H1 (cell line): ENCODE measurements at regions not wholly inside any gene's neighbourhood (a gene's known extent, or its start where the extent isn't known, plus 50 kb on each side); places are given as distances from the start of the nearest gene placed in this dataset.

Experiments used
- CTCF ChIA-PET: fragments of 300-600 bp; sonication (Branson Sonifier 250); formaldehyde crosslinking; loops from one replicate; lab custom pipeline; 2021; ENCODE audit not compliant: partially characterized antibody; lab: Charles Lee
- POLR2A ChIA-PET: fragments of 300-600 bp; sonication (Branson Sonifier 250); formaldehyde crosslinking; loops from one replicate; lab custom pipeline; 2021; ENCODE audit warnings: inconsistent platforms; ENCODE audit not compliant: partially characterized antibody; lab: Charles Lee
- DNase-seq, 2 experiments: peaks; one replicate each; pipeline versions ENCODE4 v3.0.0 to v3.0.0-alpha.2; 2010 to 2022; ENCODE audit warnings: low spot score in 2 of 2, low read depth in 1 of 2, mixed read lengths in 1 of 2
- FAIRE-seq: peaks from 2 replicates; lab custom pipeline; 2011; peaks lifted over from hg19 to GRCh38; lab: Jason Lieb, UNC
- H2AFZ ChIP-seq: 2 replicates; pipeline ENCODE4 v1.8.1; 2012; ENCODE audit warnings: low read length, inconsistent platforms
- H2AK5ac ChIP-seq: 2 replicates; pipeline ENCODE4 v1.6.1; 2013; ENCODE audit warnings: low read depth, low read length
- H2BK120ac ChIP-seq: replicated peaks from 2 replicates; pipeline ENCODE3; 2013; ENCODE audit warnings: low read depth, low read length, inconsistent platforms
- H2BK12ac ChIP-seq: 2 replicates; pipeline ENCODE4 v1.6.1; 2013; ENCODE audit warnings: low read depth, low read length
- H2BK15ac ChIP-seq: 2 replicates; pipeline ENCODE4 v1.6.1; 2013; ENCODE audit warnings: low read length
- H2BK20ac ChIP-seq: 2 replicates; pipeline ENCODE4 v1.6.1; 2013; ENCODE audit warnings: low read length
- H2BK5ac ChIP-seq: 2 replicates; pipeline ENCODE4 v1.6.1; 2013; ENCODE audit warnings: low read depth, low read length
- H3K14ac ChIP-seq: 2 replicates; pipeline ENCODE4 v1.6.1; 2013; ENCODE audit warnings: inconsistent platforms; ENCODE audit not compliant: insufficient read length
- H3K18ac ChIP-seq: 2 replicates; pipeline ENCODE4 v1.6.1; 2013; ENCODE audit warnings: low read length; ENCODE audit errors: extremely low read depth
- H3K23ac ChIP-seq: 2 replicates; pipeline ENCODE4 v1.6.1; 2013; ENCODE audit warnings: inconsistent platforms; ENCODE audit not compliant: insufficient read length
- H3K23me2 ChIP-seq: 2 replicates; pipeline ENCODE4 v1.6.1; 2013; ENCODE audit warnings: low read depth, low read length
- H3K27ac ChIP-seq: 2 replicates; pipeline ENCODE4 v1.6.1; 2011; ENCODE audit warnings: low read depth, low read length, inconsistent platforms
- H3K27me3 ChIP-seq, 4 experiments: replicated peaks in 1 of 4; 1 replicate in 1 of 4; 2 replicates in 3 of 4; pipeline versions ENCODE4 v1.6.1 to v1.8.1; 2011 to 2013; ENCODE audit warnings: low read length in 3 of 4, mild to moderate bottlenecking in 3 of 4, inconsistent platforms in 2 of 4, mixed read lengths in 2 of 4, moderate library complexity in 1 of 4; ENCODE audit not compliant: control insufficient read depth in 3 of 4, insufficient read depth in 3 of 4; ENCODE audit errors: extremely low read depth in 1 of 4
- H3K36me3 ChIP-seq, 4 experiments: 2 replicates each; pipeline versions ENCODE4 v1.6.1 to v1.8.1; 2011 to 2013; ENCODE audit warnings: mild to moderate bottlenecking in 4 of 4, low read length in 3 of 4, moderate library complexity in 2 of 4, control low read depth in 1 of 4, inconsistent platforms in 1 of 4; ENCODE audit not compliant: insufficient read depth in 4 of 4, control insufficient read depth in 2 of 4
- H3K4ac ChIP-seq: replicated peaks from 2 replicates; pipeline ENCODE3; 2013; ENCODE audit warnings: low read length, low read depth, mixed read lengths, inconsistent platforms; ENCODE audit not compliant: insufficient read length
- H3K4me1 ChIP-seq, 4 experiments: replicated peaks in 1 of 4; 1 replicate in 1 of 4; 2 replicates in 3 of 4; pipeline versions ENCODE4 v1.6.1 to v1.8.1; 2011 to 2013; ENCODE audit warnings: low read length in 3 of 4, inconsistent platforms in 2 of 4, mixed read lengths in 1 of 4; ENCODE audit not compliant: insufficient read depth in 4 of 4, control insufficient read depth in 3 of 4
- H3K4me2 ChIP-seq, 2 experiments: 2 replicates each; pipeline versions ENCODE4 v1.6.1 to v1.8.1; 2011 to 2013; ENCODE audit warnings: low read depth in 2 of 2, low read length in 2 of 2, control low read depth in 1 of 2, inconsistent platforms in 1 of 2, mild to moderate bottlenecking in 1 of 2; ENCODE audit not compliant: insufficient read depth in 1 of 2
- H3K4me3 ChIP-seq, 4 experiments: fragments of 200-600, 300-600 bp in 1 of 4; sonication (generic), shearing (Covaris generic), sonication (Bioruptor Twin) in 1 of 4; 2 replicates each; pipeline versions ENCODE4 v1.5.1 to v1.8.1; 2011 to 2016; ENCODE audit warnings: low read length in 4 of 4, low read depth in 3 of 4, control low read depth in 2 of 4, inconsistent platforms in 2 of 4, mild to moderate bottlenecking in 2 of 4, mixed read lengths in 1 of 4, moderate library complexity in 1 of 4; ENCODE audit not compliant: insufficient read depth in 2 of 4; ENCODE audit errors: extremely low read depth in 1 of 4
- H3K56ac ChIP-seq: replicated peaks from 2 replicates; pipeline ENCODE3; 2013; ENCODE audit warnings: low read depth, mild to moderate bottlenecking, mixed read lengths, low read length, inconsistent platforms; ENCODE audit not compliant: insufficient read length
- H3K79me1 ChIP-seq: 2 replicates; pipeline ENCODE4 v1.6.1; 2013; ENCODE audit warnings: low read depth, low read length, control low read depth
- H3K79me2 ChIP-seq, 2 experiments: 2 replicates each; pipeline versions ENCODE4 v1.6.1 to v1.8.1; 2012 to 2013; ENCODE audit warnings: low read length in 2 of 2, mild to moderate bottlenecking in 2 of 2, inconsistent platforms in 1 of 2; ENCODE audit not compliant: insufficient read depth in 2 of 2, control insufficient read depth in 1 of 2
- H3K9ac ChIP-seq, 4 experiments: replicated peaks in 1 of 4; 1 replicate in 1 of 4; 2 replicates in 3 of 4; pipeline versions ENCODE4 v1.6.1 to v1.8.1; 2011 to 2013; ENCODE audit warnings: low read depth in 3 of 4, low read length in 3 of 4, control low read depth in 2 of 4, mild to moderate bottlenecking in 2 of 4, moderate library complexity in 2 of 4, inconsistent platforms in 1 of 4; ENCODE audit errors: extremely low read depth in 1 of 4
- H3K9me3 ChIP-seq, 2 experiments: 2 replicates each; pipeline versions ENCODE4 v1.6.1 to v1.8.1; 2012 to 2013; ENCODE audit warnings: mild to moderate bottlenecking in 2 of 2, moderate library complexity in 2 of 2, control low read depth in 1 of 2, inconsistent platforms in 1 of 2, low read depth in 1 of 2, low read length in 1 of 2, mixed read lengths in 1 of 2; ENCODE audit not compliant: insufficient read depth in 2 of 2
- H4K20me1 ChIP-seq, 2 experiments: replicated peaks in 1 of 2; 2 replicates each; pipeline versions ENCODE3 to v1.8.1; 2011 to 2013; ENCODE audit warnings: inconsistent platforms in 2 of 2, low read length in 2 of 2, mild to moderate bottlenecking in 1 of 2; ENCODE audit not compliant: insufficient read depth in 2 of 2, control insufficient read depth in 1 of 2
- H4K5ac ChIP-seq: 2 replicates; pipeline ENCODE4 v1.6.1; 2013; ENCODE audit warnings: low read length, low read depth, mixed read lengths, inconsistent platforms; ENCODE audit not compliant: insufficient read length
- H4K8ac ChIP-seq: 2 replicates; pipeline ENCODE4 v1.8.0; 2013; ENCODE audit warnings: mild to moderate bottlenecking, moderate library complexity, low read length, inconsistent platforms; ENCODE audit not compliant: insufficient read depth; ENCODE audit errors: extremely low read depth
- H4K91ac ChIP-seq: replicated peaks from 2 replicates; pipeline ENCODE3; 2013; ENCODE audit warnings: low read length, mixed read lengths, inconsistent platforms; ENCODE audit not compliant: insufficient read length
- CHD2 ChIP-seq: IDR thresholded peaks from 2 replicates; pipeline ENCODE4 v1.6.1; 2012; ENCODE audit warnings: low read length, improper control_type of control experiment
- CREB1 ChIP-seq: IDR thresholded peaks from 2 replicates; pipeline ENCODE4 v1.6.1; 2012; ENCODE audit warnings: inconsistent platforms
- EGR1 ChIP-seq: IDR thresholded peaks from 2 replicates; pipeline ENCODE4 v1.6.1; 2011; ENCODE audit warnings: low read depth, low read length, borderline replicate concordance
- FOSL1 ChIP-seq: IDR thresholded peaks from 2 replicates; pipeline ENCODE4 v1.6.1; 2011; ENCODE audit warnings: mild to moderate bottlenecking, low read depth, low read length, moderate library complexity; ENCODE audit not compliant: insufficient read depth
- JUN ChIP-seq: IDR thresholded peaks from 2 replicates; pipeline ENCODE4 v1.6.1; 2011; ENCODE audit warnings: low read depth, mild to moderate bottlenecking, improper control_type of control experiment, low read length
- JUND ChIP-seq: IDR thresholded peaks from 2 replicates; pipeline ENCODE4 v1.6.1; 2011; ENCODE audit warnings: mild to moderate bottlenecking, improper control_type of control experiment, low read length
- RBBP5 ChIP-seq: IDR thresholded peaks from 2 replicates; pipeline ENCODE4 v1.7.1; 2012; ENCODE audit warnings: low read depth, mild to moderate bottlenecking, inconsistent platforms, low read length, moderate library complexity, borderline replicate concordance
- RNF2 ChIP-seq: fragments of 200-900, 300-1000 bp; sonication (generic); IDR thresholded peaks from 2 replicates; pipeline ENCODE4 v1.7.1; 2016; ENCODE audit warnings: borderline replicate concordance, low read depth, mild to moderate bottlenecking, antibody characterized with exemption, low read length; ENCODE audit not compliant: poor library complexity, severe bottlenecking; ENCODE audit errors: missing control alignments
- SIRT6 ChIP-seq: IDR thresholded peaks from one replicate; pipeline ENCODE4 v1.7.1; 2012; ENCODE audit warnings: low read length, inconsistent platforms
- SIX5 ChIP-seq: IDR thresholded peaks from 2 replicates; pipeline ENCODE4 v1.6.1; 2011; ENCODE audit warnings: mild to moderate bottlenecking, low read depth, low read length
- TAF7 ChIP-seq: optimal IDR thresholded peaks from 2 replicates; pipeline ENCODE3; 2011; ENCODE audit warnings: low read depth, mild to moderate bottlenecking, inconsistent platforms, low read length, moderate library complexity, borderline replicate concordance
- TBP ChIP-seq: IDR thresholded peaks from 2 replicates; pipeline ENCODE4 v1.6.1; 2011; ENCODE audit warnings: low read depth, low read length, improper control_type of control experiment
- TCF12 ChIP-seq: IDR thresholded peaks from 2 replicates; pipeline ENCODE4 v1.6.1; 2011; ENCODE audit warnings: low read depth, mild to moderate bottlenecking, low read length
- ZNF274 ChIP-seq: IDR thresholded peaks from 2 replicates; pipeline ENCODE4 v1.7.0; 2012; ENCODE audit warnings: low read length, borderline replicate concordance; ENCODE audit errors: extremely low read depth
- WGBS, 2 experiments: shearing (Covaris generic) in 1 of 2; methylation state at CpG; one replicate each; pipeline versions ENCODE4 v1.1.6 to v1.1.7; 2013 to 2015; ENCODE audit warnings: low lambda C conversion rate in 2 of 2, mixed read lengths in 2 of 2, inconsistent platforms in 1 of 2, low coverage in 1 of 2, missing lambda C conversion rate in 1 of 2; ENCODE audit not compliant: insufficient replicate concordance in 2 of 2, insufficient coverage in 1 of 2, insufficient read length in 1 of 2; ENCODE audit errors: extremely low coverage in 1 of 2, missing lambda C conversion rate in 1 of 2; 5-methylcytosine and 5-hydroxymethylcytosine counted together
- TF ChIP-seq, protein P1 (sequence below): IDR thresholded peaks from 2 replicates; pipeline ENCODE4 v1.6.1; 2012; ENCODE audit warnings: inconsistent platforms

DNA sequence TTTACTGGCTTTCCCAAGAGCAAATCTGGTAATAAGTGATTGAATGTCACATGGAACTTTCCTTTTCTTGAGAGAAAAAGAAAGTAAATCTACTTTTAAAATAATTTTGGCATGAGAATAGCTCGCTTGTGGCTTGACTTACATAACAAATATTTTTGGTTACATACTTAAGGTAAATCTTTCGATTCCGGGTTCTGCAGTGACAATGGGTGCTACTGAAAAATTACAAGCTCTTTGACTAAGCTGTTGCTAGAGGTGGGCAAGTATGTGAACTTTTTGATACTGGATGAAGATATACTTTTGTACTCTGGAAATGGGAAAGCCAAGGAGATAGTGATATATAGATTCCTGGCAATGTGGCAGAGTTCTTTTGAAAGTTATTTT lies 51.9 kb upstream of the OTOL1 start:
- no peak overlapping the region for H3K4me3 ChIP-seq

More for the DNA sequence above, 51.9 kb upstream of the OTOL1 start:
- H2BK20ac ChIP-seq = no peak overlapping the region
- DNase-seq (no peak), FAIRE-seq (no peak)
- H4K91ac ChIP-seq = no peak overlapping the region
- H3K27me3 ChIP-seq = no peaks in the 10 kb centered on the region
- ChIA-PET CTCF (interaction anchor here (1.6 kb wide), 1 partner anchor 170 kb away, joined by 6 read pairs; no protein-coding TSS in a partner anchor), POLR2A (no interaction called here)
- no peak overlapping the region for H4K8ac ChIP-seq
- H3K79me2 ChIP-seq = no peaks in the 10 kb centered on the region
- no peaks in the 10 kb centered on the region for H3K9me3 ChIP-seq
- H2BK120ac ChIP-seq = no peak overlapping the region
- H3K23me2 ChIP-seq = no peaks in the 10 kb centered on the region
- H2AK5ac ChIP-seq = no peak overlapping the region
- no peak overlapping the region for H3K14ac ChIP-seq
- no peak overlapping the region for H3K23ac ChIP-seq
- no peak overlapping the region for H2BK5ac ChIP-seq
- H2AFZ ChIP-seq = no peak overlapping the region
- WGBS, 2 experiments = 52% methylated on average over 3 of the region's 3 CpGs; no CpG with 5 or more reads in 1 of the 2 experiments
- H3K56ac ChIP-seq = no peak overlapping the region
- H3K4ac ChIP-seq = no peak overlapping the region
- H3K79me1 ChIP-seq = no peaks in the 10 kb centered on the region
- TF ChIP-seq ZNF274 (no peak), JUN (no peak), RBBP5 (no peak), CREB1 (no peak), TBP (no peak), CHD2 (no peak), RNF2 (no peak), TAF7 (no peak), JUND (no peak), TCF12 (no peak), EGR1 (no peak), SIRT6 (no peak), FOSL1 (no peak), SIX5 (no peak)
- TF ChIP-seq, protein P1, sequence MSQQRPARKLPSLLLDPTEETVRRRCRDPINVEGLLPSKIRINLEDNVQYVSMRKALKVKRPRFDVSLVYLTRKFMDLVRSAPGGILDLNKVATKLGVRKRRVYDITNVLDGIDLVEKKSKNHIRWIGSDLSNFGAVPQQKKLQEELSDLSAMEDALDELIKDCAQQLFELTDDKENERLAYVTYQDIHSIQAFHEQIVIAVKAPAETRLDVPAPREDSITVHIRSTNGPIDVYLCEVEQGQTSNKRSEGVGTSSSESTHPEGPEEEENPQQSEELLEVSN = no peak
- no peak overlapping the region for H4K5ac ChIP-seq
- no peak overlapping the region for H2BK15ac ChIP-seq
- no peak overlapping the region for H3K27ac ChIP-seq
- no peaks in the 10 kb centered on the region for H3K36me3 ChIP-seq
- no peak overlapping the region for H3K4me2 ChIP-seq
- no peak overlapping the region for H3K9ac ChIP-seq
- H4K20me1 ChIP-seq = no peaks in the 10 kb centered on the region
- no peak overlapping the region for H2BK12ac ChIP-seq
- no peaks in the 10 kb centered on the region for H3K4me1 ChIP-seq
- H3K18ac ChIP-seq = no peak overlapping the region
